Inflammatory macrophage treated with lipopolysaccharide for 4 hours (primary cell): ENCODE measurements at regions not wholly inside any gene's neighbourhood (a gene's known extent, or its start where the extent isn't known, plus 50 kb on each side); places are given as distances from the start of the nearest gene placed in this dataset.

Experiments used
- DNase-seq: peaks from one replicate; pipeline ENCODE4 v3.0.0-alpha.2; 2020

GRCh38 chr13:105403086-105403485, 1132.4 kb downstream of the EFNB2 start:
- DNase-seq, result no peak

GRCh38 chr13:105395041-105395440, 1140.4 kb downstream of the EFNB2 start:
- DNase-seq, result no peak

GRCh38 chr13:105389373-105389772, 1146.1 kb downstream of the EFNB2 start:
- no peak for DNase-seq

GRCh38 chr13:105377452-105377851, 1158.0 kb downstream of the EFNB2 start:
- DNase-seq, result no peak

- DNase-seq, result no peak
These were observed 1165.3 kb downstream of the EFNB2 start for GRCh38 chr13:105370011-105370650.

GRCh38 chr13:105368781-105369180, 1166.7 kb downstream of the EFNB2 start:
- DNase-seq, result no peak

- no peak for DNase-seq
These were observed 1169.6 kb downstream of the EFNB2 start for GRCh38 chr13:105365831-105366230.

GRCh38 chr13:105365021-105365550, 1170.4 kb downstream of the EFNB2 start:
- DNase-seq, result no peak

- no peak for DNase-seq
These were observed 1171.3 kb downstream of the EFNB2 start for GRCh38 chr13:105364191-105364590.

GRCh38 chr13:105363261-105364190, 1171.9 kb downstream of the EFNB2 start:
- DNase-seq, result no peak

- no peak for DNase-seq
These were observed 1181.8 kb downstream of the EFNB2 start for GRCh38 chr13:105353654-105354053.

- DNase-seq, result no peak
These were observed 1186.3 kb downstream of the EFNB2 start for GRCh38 chr13:105349082-105349723.

- DNase-seq, result no peak
These were observed 1189.2 kb downstream of the EFNB2 start for GRCh38 chr13:105346141-105346775.

GRCh38 chr13:105345730-105346129, 1189.7 kb downstream of the EFNB2 start:
- no peak for DNase-seq

- no peak for DNase-seq
These were observed 1190.3 kb downstream of the EFNB2 start for GRCh38 chr13:105345131-105345530.

- no peak for DNase-seq
These were observed 1192.2 kb downstream of the EFNB2 start for GRCh38 chr13:105343134-105343806.

GRCh38 chr13:105342281-105342820, 1193.1 kb downstream of the EFNB2 start:
- no peak for DNase-seq

GRCh38 chr13:105341758-105342157, 1193.7 kb downstream of the EFNB2 start:
- no peak for DNase-seq

GRCh38 chr13:105341256-105341655, 1194.2 kb downstream of the EFNB2 start:
- no peak for DNase-seq

GRCh38 chr13:105340061-105340606, 1195.3 kb downstream of the EFNB2 start:
- no peak for DNase-seq

- DNase-seq, result no peak
These were observed 1196.7 kb downstream of the EFNB2 start for GRCh38 chr13:105338773-105339172.

- DNase-seq, result no peak
These were observed 1197.5 kb downstream of the EFNB2 start for GRCh38 chr13:105338006-105338405.
